ENCODE measurements at regions not wholly inside any gene's neighbourhood (a gene's known extent, or its start where the extent isn't known, plus 50 kb on each side); places are given as distances from the start of the nearest gene placed in this dataset.
"Not testable (repeated sequence)": the region's sequence is repeated elsewhere in the genome, so short reads cannot be mapped to it uniquely, and the experiment has no call there.

DNA sequence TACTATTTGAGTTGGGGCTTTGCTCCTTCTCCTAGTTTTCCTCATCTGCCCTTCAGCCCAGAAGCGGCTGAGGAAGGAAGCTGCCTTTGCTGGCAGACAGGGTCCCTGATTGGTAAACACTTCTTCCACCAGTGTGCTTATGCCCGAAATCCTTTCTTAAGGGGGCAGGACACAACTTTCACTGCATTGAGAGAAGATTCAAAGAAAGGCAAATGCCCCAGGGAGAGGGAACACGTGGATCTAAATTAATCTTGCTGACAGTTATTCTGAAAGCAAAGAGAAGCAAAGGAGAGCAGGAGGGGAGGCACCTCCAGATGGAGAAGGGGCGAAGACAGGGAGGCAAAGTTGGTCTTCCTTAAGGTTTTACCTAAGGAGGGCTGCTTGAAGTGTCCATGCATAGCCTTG lies 92.1 kb upstream of the EFEMP1 start:
- no peak for DNase-seq (ENCODE audit: low read depth, low spot score)
- no peak overlapping the region for H3K4me3 ChIP-seq (ENCODE audit: low read length)

DNA sequence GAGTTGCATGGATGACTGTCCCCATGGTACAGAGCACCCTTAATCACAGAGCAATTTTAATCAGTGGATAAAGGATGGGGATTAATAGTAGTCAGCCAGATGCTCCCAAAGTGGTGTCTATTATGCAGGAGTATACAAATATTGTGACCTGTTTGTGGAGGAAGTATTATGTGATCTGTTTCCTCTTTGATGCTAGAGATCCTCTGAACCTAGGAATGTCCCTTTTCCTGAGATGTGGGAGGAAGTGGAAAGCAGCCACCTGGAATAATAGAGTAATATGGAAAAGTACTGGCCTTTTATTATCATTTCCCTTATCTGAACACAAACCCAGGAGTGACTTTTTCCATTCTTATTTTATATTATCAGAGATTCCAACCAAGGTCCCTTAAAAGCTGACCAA lies 94.2 kb upstream of the EFEMP1 start:
- no peak for DNase-seq (ENCODE audit: low read depth, low spot score)
- no peak overlapping the region for H3K4me3 ChIP-seq (ENCODE audit: low read length)

DNA sequence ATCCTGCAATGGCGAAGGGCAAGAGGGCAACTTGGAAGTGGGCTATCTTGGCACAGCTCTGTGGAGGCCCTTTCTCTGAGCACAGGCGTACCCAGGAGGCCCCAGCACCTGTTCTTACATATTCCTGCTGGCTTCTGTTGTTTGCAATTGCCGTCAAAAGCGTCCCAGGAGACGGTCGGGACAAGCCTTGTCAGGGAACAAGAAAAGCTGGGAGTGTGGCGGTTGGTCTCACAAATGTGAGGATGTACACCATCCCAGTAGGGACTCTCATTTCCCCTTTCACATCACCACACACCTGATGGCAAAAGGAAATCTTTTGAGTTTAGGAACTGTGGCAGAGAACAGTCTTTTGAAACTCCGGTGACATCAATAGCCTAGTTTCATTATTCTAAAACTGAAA lies 94.7 kb upstream of the EFEMP1 start:
- DNase-seq (ENCODE audit: low read depth, low spot score), result no peak
- no peak overlapping the region for H3K4me3 ChIP-seq (ENCODE audit: low read length)

DNA sequence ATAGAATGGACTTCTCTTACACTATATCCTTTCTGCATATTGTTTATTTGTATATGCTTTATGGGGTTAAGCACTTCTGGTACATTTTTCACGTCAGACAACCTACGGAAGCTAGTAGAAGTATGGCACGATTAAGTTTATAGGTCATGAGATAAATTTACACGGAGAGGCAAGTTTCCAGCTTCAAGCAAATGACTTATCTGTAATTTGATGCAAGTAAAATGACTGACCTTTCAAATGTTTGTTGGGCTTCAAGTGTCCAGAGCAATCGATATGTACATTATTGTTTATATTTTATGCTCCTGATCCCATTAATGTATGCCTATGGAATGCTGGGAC lies 97.5 kb upstream of the EFEMP1 start:
- H3K4me3 ChIP-seq (ENCODE audit: low read length), result no peak overlapping the region
- no peak for DNase-seq (ENCODE audit: low read depth, low spot score)

DNA sequence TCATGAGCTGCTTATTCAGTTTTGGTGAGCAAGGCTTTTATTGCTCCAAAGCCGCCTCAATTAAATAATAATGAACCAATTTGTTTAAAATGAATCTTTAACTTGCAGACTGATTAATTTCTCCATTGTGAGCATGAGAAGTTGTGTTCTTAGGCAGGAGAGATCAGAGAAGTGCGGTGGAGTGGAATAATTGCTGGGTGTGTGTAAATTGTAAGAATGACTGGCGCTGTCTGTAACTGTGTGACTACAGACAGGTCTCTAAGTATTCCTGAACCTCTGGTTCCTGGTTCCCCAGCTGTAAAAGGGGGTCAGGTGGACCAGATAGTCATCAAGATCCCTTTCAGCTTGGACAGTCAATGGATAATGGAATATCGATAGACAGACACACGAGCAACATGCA lies 98.0 kb upstream of the EFEMP1 start:
- no peak for DNase-seq (ENCODE audit: low read depth, low spot score)
- no peak overlapping the region for H3K4me3 ChIP-seq (ENCODE audit: low read length)

DNA sequence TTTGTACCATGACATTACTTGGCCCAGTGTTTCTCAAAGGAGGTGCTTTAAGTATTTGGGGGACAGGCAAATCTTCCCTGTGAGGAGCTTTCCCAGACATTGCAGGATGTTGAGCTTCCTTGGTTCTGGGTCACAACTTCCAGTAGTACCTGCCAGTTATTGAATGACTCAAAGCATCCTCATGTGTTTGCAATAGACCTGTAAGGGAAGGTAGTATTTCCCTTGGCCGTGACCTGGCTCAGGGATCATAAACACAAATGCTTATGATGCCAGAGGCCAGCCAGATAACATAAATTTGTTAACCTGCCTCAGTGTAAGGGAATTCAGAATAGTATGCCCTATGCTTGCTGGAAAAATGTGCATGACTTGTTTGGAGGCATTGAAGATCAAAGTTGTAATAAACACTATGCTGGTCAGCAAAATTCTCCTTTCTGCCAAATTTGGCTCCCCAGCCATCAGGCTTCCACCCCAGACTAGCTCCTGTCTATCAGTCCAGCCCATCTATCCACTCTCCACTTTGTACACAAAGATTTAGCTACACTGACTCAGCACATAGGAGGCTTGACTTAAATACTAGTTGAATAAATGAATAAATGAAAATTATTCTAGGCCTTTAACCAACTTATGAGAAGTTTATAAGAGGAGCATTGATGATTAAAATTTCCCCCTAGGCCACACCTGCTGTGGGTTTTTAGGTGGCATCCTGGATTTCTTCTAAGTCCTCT lies 102.0 kb upstream of the EFEMP1 start:
- no peak for DNase-seq (ENCODE audit: low read depth, low spot score)
- H3K4me3 ChIP-seq (ENCODE audit: low read length), result no peak overlapping the region

DNA sequence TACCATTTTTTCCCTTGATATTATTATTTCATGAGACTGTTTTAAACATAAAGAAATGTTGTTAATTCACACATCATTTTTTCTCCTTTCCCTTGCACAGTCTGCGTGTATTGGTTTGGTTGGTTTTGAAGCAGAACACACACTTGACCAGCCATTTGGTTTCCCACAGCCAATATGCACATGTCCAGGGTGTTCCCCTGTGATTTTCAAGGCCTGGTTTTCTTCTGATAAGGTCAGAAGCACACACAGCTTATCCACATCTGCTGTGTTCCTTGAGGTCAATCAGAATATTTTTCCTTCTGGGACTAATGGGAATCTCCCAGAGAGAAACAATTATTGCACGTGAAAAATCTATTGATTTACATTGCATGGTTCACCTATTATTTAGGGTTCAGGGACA lies 103.2 kb upstream of the EFEMP1 start:
- DNase-seq (ENCODE audit: low read depth, low spot score), result no peak
- H3K4me3 ChIP-seq (ENCODE audit: low read length), result no peak overlapping the region

DNA sequence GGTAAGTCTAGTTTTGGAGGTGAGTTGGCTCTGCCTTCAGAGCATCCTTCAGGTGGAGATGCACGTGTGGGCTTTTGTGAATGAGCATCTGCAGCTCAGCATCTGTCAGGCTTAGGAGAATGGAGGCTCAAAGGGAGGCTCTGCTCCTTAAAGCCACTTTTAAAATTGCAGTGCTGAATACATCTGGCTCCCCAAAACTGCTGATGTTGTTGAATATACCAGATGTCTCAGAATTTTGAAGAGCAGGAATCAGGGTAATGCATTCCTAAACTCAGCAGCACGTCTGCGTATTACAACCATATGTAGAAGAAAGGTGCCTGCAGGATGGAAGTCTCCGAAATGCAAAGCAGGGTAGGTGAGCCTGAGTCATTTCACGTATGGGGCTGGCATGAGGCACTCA lies 106.5 kb upstream of the EFEMP1 start:
- no peak overlapping the region for H3K4me3 ChIP-seq (ENCODE audit: low read length)
- DNase-seq (ENCODE audit: low read depth, low spot score), result no peak

DNA sequence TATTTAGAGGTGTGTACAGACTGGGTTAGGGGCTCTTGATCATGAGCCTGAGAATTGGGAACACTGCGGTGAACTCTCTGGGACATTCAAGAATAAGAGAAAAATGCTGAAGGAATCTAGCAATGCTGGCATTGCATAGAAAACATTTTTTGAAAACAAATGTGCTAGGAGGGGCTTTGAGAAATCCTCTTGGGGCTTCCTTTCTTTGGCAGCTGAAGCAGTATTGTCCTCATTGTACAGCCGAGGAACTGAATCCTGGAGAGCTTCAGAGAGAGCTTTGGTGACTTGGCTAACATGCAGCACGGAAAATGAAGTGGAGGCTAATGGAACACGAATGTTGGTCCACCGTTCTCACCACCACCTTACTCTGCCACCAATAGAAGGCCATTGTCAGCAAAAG lies 107.3 kb upstream of the EFEMP1 start:
- no peak overlapping the region for H3K4me3 ChIP-seq (ENCODE audit: low read length)
- DNase-seq (ENCODE audit: low read depth, low spot score), result no peak

DNA sequence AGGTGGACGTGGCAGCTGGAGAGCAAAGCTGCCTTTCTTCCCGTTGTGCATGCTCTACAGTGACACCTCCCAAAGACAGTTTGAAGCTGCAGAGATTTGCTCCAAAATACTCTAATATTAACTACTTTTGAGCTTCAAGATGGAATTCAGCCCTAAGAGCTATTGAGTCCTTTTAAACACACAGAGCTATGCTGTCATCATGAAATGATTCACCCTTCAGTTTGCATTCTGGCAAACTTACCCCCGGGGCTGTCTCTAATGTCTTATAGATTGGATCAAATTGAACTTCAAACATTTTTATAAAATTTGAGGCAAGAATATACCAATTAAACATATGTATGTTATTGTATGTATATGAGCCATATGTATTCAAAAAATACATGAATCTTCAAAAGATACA lies 110.7 kb upstream of the EFEMP1 start:
- no peak overlapping the region for H3K4me3 ChIP-seq (ENCODE audit: low read length)
- DNase-seq (ENCODE audit: low read depth, low spot score), result no peak

DNA sequence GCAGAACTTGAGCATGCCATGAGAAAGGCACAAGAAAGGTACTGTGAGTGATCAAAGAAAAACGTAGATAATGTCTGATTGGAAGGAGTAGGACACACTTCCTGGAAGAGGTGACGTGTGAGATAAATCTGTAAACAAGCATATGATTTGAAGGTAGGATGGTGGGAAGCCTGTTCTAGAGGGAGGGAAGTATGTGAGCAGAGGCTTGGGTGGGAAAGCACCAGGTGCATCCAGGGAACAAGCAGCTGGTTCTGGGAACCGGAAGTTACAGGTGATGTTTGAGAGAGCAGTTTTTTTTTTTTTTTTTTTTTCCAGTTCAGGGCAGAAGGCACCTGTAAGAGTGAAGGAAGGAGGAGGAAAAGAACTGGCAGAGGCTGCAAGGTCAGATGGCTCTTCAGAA lies 116.6 kb upstream of the EFEMP1 start:
- no peak overlapping the region for H3K4me3 ChIP-seq (ENCODE audit: low read length)
- no peak for DNase-seq (ENCODE audit: low read depth, low spot score)

DNA sequence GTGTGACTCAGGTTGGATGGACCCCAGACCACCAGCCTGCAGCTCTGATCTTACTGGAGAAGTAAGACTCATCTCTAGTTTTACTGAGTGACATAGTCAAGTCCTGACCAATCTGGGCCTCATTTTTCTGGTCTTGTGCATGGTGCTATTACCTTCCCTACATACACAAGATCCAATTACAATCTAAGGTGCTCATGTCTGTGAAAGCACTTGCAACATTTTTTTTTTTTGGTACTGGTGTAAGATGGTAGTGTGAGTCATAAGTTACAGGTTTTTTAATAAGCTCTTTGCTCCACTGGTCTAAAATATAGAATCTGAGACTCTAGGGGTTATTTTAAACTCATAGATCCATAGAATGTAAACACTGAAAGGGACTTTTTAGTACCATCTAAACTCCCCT lies 117.3 kb upstream of the EFEMP1 start:
- no peak overlapping the region for H3K4me3 ChIP-seq (ENCODE audit: low read length)
- no peak for DNase-seq (ENCODE audit: low read depth, low spot score)

DNA sequence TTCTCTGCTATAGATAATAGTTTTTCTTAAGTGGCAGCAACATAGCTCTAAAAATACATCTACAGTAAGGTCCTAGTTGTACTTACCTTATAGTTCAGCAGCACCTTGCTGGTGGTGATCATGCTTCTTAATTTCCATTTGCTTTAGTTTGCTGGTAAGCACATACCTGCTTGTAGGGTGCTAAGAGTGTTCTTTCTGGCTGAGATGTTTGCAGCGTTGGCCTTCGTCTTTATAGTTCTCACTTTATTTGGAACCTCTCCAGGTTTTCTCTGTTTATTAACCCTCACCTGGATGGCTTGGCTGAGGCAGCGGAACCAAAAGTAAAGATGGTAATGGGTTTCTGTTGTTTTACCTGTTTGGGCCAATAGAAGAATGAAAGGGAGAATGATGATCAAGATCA lies 123.6 kb upstream of the EFEMP1 start:
- DNase-seq (ENCODE audit: low read depth, low spot score), result no peak
- no peak overlapping the region for H3K4me3 ChIP-seq (ENCODE audit: low read length)

DNA sequence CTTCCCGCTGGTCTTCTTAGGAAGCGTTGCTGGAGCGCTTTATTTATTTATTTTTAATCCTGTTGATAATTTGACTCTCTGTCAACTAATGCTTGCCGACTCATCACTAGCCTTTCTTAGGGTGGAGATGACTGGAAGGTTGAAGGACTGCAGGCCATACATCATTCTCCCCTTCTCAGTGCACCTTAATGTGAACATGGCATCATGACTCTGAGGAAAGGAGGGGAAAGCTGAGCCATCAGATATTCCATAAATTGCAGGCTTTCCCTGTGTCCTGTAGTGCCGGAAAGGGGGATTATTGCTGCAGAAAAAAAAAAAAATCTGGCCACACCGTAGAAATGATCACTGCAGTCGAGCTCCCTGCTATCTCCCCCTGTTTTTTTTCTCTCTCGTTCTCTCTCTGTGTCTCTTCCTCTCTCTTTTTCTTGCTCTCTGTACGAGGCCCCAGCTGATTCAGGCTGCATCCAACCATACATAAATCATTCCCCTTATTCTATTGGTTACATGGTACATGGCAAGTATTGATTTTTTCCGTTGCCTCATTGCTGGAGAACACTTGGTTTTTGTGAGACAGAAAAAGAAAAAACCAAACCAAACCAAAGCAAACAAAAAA lies 125.8 kb upstream of the EFEMP1 start:
- DNase-seq (ENCODE audit: low read depth, low spot score), result no peak
- no peak overlapping the region for H3K4me3 ChIP-seq (ENCODE audit: low read length)

DNA sequence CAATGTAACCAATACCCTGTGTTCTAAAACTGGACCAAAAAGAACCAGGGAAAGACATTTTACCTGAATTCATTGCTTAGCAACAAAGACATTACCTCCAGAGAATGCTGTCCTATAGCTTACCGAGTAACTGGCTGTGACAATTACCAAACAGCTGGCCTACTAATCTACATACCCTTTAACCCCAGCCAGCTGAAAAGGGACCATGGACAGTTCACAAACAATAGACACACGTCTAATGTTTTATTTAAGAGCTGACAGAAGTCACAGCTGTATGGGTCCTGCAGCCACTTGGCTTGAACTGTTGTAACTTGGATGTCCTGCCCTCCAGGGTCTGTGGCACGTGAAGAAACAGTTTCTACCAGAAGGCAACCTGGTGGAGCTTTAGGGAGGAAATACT lies 130.1 kb upstream of the EFEMP1 start:
- DNase-seq (ENCODE audit: low read depth, low spot score), result no peak
- no peak overlapping the region for H3K4me3 ChIP-seq (ENCODE audit: low read length)

DNA sequence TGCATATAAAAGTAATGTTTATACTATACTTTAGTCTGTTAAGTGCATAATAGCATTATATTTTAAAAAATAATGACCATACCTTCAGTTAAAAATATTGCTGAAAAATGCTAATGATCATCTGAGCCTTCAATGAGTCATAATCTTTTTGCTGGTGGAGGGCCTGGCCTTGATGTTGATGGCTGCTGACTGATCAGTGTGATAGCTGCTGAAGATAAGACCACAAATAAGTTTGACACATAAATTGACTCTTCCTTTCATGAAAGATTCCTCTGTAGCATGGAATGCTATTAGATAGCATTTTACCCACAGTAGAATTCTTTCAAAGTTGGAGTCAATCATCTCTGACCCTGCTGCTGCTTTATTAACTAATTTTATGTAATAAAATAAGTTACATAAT lies 128.4 kb upstream of the CCDC85A start:
- no peak for DNase-seq (ENCODE audit: low read depth, low spot score)

DNA sequence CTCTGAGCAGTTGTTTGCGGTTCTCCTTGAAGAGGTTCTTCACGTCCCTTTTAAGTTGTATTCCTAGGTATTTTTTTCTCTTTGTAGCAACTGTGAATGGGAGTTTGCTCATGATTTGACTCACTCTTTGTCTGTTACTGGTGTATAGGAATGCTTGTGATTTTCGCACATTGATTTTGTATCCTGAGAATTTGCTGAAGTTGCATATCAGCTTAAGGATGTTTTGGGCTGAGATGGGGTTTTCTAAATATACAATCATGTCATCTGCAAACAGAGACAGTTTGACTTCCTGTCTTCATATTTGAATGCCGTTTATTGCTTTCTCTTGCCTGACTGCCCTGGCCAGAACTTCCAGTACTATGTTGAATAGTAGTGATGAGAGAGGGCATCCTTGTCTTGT lies 122.5 kb upstream of the CCDC85A start:
- not testable (repeated sequence) for DNase-seq (ENCODE audit: low read depth, low spot score); H3K4me3 ChIP-seq (ENCODE audit: low read length)

More for the DNA sequence above, 128.4 kb upstream of the CCDC85A start:
- H3K4me3 ChIP-seq (ENCODE audit: low read length), result no peak overlapping the region

DNA sequence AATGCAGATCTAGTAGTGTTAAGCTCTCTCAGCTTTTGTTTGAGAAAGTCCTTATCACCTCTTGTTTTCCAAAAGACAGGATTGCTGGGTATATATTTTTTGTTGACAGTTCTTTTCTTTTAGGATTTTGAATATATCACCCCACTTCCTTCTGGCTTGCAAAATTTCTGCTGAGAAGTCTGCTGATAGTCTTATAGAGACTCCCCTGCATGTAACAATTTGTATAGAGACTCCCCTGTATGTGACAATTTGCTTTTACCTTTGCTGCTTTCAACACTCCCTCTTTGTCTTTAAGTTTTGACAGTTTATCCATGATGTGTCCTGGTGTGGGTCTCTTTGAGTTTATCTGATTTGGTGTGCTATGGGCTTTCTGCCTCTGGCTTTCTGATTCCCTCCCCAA lies 115.0 kb upstream of the CCDC85A start:
- no peak overlapping the region for H3K4me3 ChIP-seq (ENCODE audit: low read length)
- no peak for DNase-seq (ENCODE audit: low read depth, low spot score)

DNA sequence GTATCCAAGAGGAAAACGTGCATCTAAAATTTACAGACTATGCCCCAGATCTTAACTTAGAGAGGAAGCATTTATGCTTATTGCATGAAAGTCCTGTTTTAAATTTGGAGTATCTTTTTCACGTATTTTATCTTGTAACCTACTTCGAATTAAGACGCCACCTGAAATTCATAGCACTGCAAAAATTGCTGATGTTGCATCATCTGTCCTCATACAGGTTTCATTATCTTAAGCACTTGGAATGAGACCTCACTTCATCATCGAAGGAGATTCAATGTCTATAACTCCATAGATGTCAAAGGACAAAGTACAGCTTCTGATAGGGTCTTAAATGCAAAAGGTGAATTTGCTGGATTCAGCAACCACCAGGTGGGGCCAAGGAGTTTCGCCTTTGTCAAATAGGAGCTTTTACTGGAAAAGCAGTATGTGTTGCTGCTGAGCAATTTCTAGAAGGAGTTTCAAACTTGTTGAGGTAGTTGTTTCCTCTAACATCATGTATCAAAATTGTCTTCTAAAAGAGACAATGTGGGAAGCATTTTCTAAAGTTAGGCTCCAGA lies 106.4 kb upstream of the CCDC85A start:
- DNase-seq (ENCODE audit: low read depth, low spot score), result peak; percentile 33
- no peak overlapping the region for H3K4me3 ChIP-seq (ENCODE audit: low read length)

DNA sequence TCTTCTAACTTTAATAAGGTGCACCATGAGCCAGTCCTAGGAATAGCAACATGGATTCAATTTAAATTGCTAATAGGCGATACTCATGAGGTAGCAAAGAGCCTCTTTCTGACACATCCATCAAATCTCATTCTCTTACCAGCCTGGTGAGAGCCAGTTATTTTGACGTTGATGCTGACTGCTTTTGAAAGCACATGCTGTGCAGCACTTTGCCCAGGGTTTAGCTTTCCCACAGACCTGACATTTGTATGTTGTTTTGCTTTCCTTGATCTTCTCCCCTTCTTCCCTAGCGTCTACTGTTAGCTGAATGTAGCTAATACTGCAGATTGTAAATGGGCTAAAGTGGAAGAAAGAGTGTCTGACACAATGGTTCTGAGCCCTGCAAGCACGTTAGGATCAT lies 101.1 kb upstream of the CCDC85A start:
- no peak overlapping the region for H3K4me3 ChIP-seq (ENCODE audit: low read length)
- DNase-seq (ENCODE audit: low read depth, low spot score), result no peak

All from Jurkat, Clone E6-1 (cell line).